H1 (cell line): ENCODE measurements at regions not wholly inside any gene's neighbourhood (a gene's known extent, or its start where the extent isn't known, plus 50 kb on each side); places are given as distances from the start of the nearest gene placed in this dataset.

Experiments
- CEBPB ChIP-seq: IDR thresholded peaks from 2 replicates; pipeline ENCODE4 v1.6.1; 2012; ENCODE audit warnings: low read depth, low read length
- CHD7 ChIP-seq: fragments of 300-600 bp; sonication (generic); IDR thresholded peaks from 2 replicates; pipeline ENCODE4 v1.7.1; 2012; ENCODE audit warnings: low read length, moderate library complexity, mild to moderate bottlenecking, inconsistent platforms; ENCODE audit not compliant: insufficient replicate concordance
- SP1 ChIP-seq: IDR thresholded peaks from 2 replicates; pipeline ENCODE4 v1.6.1; 2011; ENCODE audit warnings: low read depth, low read length
- SRF ChIP-seq: IDR thresholded peaks from 2 replicates; pipeline ENCODE4 v1.6.1; 2011; ENCODE audit warnings: mild to moderate bottlenecking, low read depth, low read length, moderate library complexity

GRCh38 chr2:154557906-154558305 is 140.6 kb upstream of the KCNJ3 start (continued):
- no peak for TF ChIP-seq CHD7
- TF ChIP-seq SP1, result no peak
- TF ChIP-seq SRF, result no peak
- TF ChIP-seq CEBPB, result no peak
- TF ChIP-seq, all 59 proteins: peak for 0
